Right lobe of liver (tissue), 6 donors: ENCODE measurements at regions not wholly inside any gene's neighbourhood (a gene's known extent, or its start where the extent isn't known, plus 50 kb on each side); places are given as distances from the start of the nearest gene placed in this dataset.

Experiments
- ATAC-seq, 4 donors: fragments of 200-7000 bp; cut with Tn5 transposase; one replicate each; pipeline ENCODE4 v1.9.1; 2020; ENCODE audit warnings: mild to moderate bottlenecking in 4 of 4, moderate library complexity in 4 of 4
- DNase-seq, 3 donors: peaks; one replicate each; pipeline ENCODE4 v3.0.0-alpha.2; 2020
- H3K27ac ChIP-seq, 3 donors: fragments of 200-600 bp; one replicate each; pipeline ENCODE4 v1.8.0; 2022
- H3K27me3 ChIP-seq, 2 donors: fragments of 200-600 bp; one replicate each; pipeline ENCODE4 v1.8.0; 2022
- H3K36me3 ChIP-seq, 4 donors: fragments of 200-600 bp; sonication (generic) in 1 of 4; one replicate each; pipeline versions ENCODE4 v1.5.1 to v1.8.0; 2017 to 2022; ENCODE audit warnings: control low read depth in 1 of 4
- H3K4me1 ChIP-seq, 4 donors: fragments of 200-600 bp; sonication (generic) in 1 of 4; one replicate each; pipeline versions ENCODE4 v1.5.1 to v1.8.0; 2017 to 2022; ENCODE audit warnings: control low read depth in 1 of 4
- H3K4me3 ChIP-seq, 3 donors: fragments of 200-600 bp; one replicate each; pipeline ENCODE4 v1.8.0; 2022
- H3K9me3 ChIP-seq, 4 donors: fragments of 200-600 bp; sonication (generic) in 1 of 4; one replicate each; pipeline versions ENCODE4 v1.5.1 to v1.8.0; 2017 to 2022; ENCODE audit warnings: control low read depth in 1 of 4
- POLR2A ChIP-seq: fragments of 450-650 bp; IDR thresholded peaks from one replicate; pipeline ENCODE4 v1.6.1; 2017; ENCODE audit warnings: antibody characterized with exemption, mild to moderate bottlenecking
- WGBS: methylation state at CpG from one replicate; pipeline ENCODE4 v1.1.6; 2018; ENCODE audit warnings: low coverage, low lambda C conversion rate; ENCODE audit not compliant: insufficient coverage; ENCODE audit errors: missing lambda C conversion rate; 5-methylcytosine and 5-hydroxymethylcytosine counted together
- intact Hi-C, 2 donors: fragments of 100-400 bp; cut with DNase I; formaldehyde crosslinking; loops; one replicate each; pipeline versions ENCODE4 v1.11.2 to v1.14.1; 2022
- TF ChIP-seq, protein P1 (sequence below), 4 donors: fragments of 200-600 bp in 3 of 4; fragments of 450-650 bp in 1 of 4; IDR thresholded peaks; one replicate each; pipeline versions ENCODE4 v1.5.1 to v1.8.0; 2016 to 2022; ENCODE audit warnings: antibody characterized with exemption in 4 of 4, mild to moderate bottlenecking in 2 of 4
- donor health status: DM: no; HTN: yes; CAD: no.
- donor health status: DM: no; HTN: no; CAD: no.
- donor health status: DM: no; HTN: no; CAD: no.
- donor health status: DM: no; HTN: yes; CAD: no.
- donor health status: DM: no; HTN: yes; CAD: no.

DNA sequence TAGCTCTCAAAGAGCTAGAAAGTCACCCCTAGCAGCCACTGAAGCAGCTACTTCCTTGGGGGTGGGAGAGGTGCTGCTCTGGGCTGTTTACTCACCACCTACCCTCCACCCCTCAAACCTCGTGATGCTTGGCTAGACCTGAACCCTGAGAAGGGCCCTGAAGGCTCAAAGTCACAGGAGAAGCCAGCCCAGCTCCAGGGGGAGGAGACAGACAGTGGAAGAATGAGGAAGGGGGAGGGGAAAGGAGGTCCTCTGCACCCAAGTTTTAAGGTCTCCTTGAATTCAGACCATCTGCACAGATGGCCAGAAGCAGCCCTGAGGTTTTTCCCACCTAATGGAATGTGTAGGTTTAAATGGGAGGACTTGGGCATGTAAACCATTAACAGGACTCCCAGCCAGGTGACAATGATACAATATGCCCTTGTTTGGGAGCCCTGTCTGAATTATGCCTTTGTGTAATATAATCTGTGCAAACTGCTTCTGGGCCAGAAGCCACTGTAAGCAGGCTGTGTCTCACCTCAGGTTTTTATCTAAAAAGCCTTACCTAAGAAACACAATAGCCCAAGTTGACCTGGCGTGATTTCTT is 180.5 kb downstream of the PIK3R1 start:
- 72% methylated on average over 2 of the region's 2 CpGs for WGBS
- intact Hi-C loops, result no loop called here
- no peak overlapping the region for H3K4me3 ChIP-seq
- TF ChIP-seq, protein P1, sequence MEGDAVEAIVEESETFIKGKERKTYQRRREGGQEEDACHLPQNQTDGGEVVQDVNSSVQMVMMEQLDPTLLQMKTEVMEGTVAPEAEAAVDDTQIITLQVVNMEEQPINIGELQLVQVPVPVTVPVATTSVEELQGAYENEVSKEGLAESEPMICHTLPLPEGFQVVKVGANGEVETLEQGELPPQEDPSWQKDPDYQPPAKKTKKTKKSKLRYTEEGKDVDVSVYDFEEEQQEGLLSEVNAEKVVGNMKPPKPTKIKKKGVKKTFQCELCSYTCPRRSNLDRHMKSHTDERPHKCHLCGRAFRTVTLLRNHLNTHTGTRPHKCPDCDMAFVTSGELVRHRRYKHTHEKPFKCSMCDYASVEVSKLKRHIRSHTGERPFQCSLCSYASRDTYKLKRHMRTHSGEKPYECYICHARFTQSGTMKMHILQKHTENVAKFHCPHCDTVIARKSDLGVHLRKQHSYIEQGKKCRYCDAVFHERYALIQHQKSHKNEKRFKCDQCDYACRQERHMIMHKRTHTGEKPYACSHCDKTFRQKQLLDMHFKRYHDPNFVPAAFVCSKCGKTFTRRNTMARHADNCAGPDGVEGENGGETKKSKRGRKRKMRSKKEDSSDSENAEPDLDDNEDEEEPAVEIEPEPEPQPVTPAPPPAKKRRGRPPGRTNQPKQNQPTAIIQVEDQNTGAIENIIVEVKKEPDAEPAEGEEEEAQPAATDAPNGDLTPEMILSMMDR (IDR thresholded peaks at IDR 0.05), result no peak
- no peak for TF ChIP-seq POLR2A
- ATAC-seq (peak in 3 of 4 donors; percentile 13 to 29 (median 27)), DNase-seq (no peak)
- peaks cover 0 to 10% (median 0%) of the 10 kb centered on the region in 4 donors for H3K4me1 ChIP-seq
- no peaks in the 10 kb centered on the region for H3K9me3 ChIP-seq
- H3K27ac ChIP-seq, result peak overlapping the region in 1 of 3 donors; percentile 9
- H3K36me3 ChIP-seq, result no peaks in the 10 kb centered on the region
- no peaks in the 10 kb centered on the region for H3K27me3 ChIP-seq

DNA sequence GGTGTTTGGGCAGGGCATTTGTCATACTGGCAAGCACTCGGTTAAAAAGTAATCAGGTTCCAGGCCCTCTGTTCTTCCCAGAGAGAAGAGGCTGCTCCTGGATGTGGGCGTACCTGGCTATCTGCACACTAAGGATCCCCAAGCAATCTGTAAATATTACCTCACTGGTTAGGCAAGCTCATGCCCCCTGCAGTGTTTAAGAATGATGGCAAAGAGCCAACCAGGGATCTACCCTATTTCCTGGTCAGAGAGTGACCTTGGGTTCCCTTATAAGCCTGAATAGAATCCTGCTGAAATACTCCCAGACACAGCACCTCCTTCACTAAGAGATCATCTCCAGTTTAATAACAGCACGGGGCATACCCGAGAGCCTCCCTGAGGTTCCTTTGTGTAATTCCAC is 181.2 kb downstream of the PIK3R1 start:
- 65% methylated on average over 3 of the region's 4 CpGs for WGBS
- Histone ChIP-seq H3K4me3 (no peak overlapping the region), H3K4me1 (peaks cover 0 to 10% (median 0%) of the 10 kb centered on the region in 4 donors), H3K36me3 (no peaks in the 10 kb centered on the region), H3K27ac (peak overlapping the region in 1 of 3 donors; percentile 21), H3K27me3 (no peaks in the 10 kb centered on the region), H3K9me3 (no peaks in the 10 kb centered on the region)
- ATAC-seq (peak; percentile 74 to 96 (median 86)), DNase-seq (peak in 1 of 3 donors; percentile 47)
- intact Hi-C loops, result no loop called here
- no peak for TF ChIP-seq POLR2A
- TF ChIP-seq, protein P1 (IDR thresholded peaks at IDR 0.05), result no peak

DNA sequence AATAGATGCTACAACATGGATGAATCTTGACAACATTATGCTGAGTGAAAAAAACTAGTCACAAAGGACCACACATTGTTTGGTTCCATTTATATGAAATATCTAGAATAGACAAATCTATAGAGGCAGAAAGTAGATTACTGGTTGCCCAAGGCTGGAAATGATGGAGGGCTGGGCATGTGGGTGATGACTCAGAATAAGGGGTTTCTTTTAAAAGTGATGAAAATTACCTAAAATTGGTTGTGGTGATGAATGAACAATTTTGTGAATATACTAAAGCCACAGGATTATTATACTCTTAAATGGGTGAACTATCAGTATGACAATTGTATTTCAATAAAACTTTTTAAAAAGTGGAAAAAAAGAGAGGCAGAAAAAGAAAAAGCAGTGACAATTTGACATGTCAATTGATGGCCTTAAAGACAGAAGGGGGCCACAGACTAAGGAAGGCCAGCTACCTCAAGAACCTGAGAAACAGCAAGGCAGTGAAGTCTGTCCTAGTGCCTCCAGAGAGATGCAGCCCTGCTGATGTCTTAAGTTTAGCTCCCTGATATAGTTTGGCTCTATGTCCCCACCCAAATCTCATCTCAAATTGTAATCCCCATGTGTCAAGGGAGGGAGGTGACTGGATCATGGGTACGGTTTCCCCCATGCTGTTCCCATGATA is 182.7 kb downstream of the PIK3R1 start:
- intact Hi-C loops, result no loop called here
- no peaks in the 10 kb centered on the region for H3K36me3 ChIP-seq
- TF ChIP-seq POLR2A, result no peak
- TF ChIP-seq, protein P1 (IDR thresholded peaks at IDR 0.05), result no peak
- DNase-seq (no peak), ATAC-seq (no peak)
- H3K27me3 ChIP-seq, result no peaks in the 10 kb centered on the region
- H3K9me3 ChIP-seq, result no peaks in the 10 kb centered on the region
- H3K27ac ChIP-seq, result no peak overlapping the region
- H3K4me3 ChIP-seq, result no peak overlapping the region
- no CpG with 5 or more reads among the region's 1 CpG for WGBS
- H3K4me1 ChIP-seq, result peaks cover 0 to 10% (median 0%) of the 10 kb centered on the region in 4 donors

DNA sequence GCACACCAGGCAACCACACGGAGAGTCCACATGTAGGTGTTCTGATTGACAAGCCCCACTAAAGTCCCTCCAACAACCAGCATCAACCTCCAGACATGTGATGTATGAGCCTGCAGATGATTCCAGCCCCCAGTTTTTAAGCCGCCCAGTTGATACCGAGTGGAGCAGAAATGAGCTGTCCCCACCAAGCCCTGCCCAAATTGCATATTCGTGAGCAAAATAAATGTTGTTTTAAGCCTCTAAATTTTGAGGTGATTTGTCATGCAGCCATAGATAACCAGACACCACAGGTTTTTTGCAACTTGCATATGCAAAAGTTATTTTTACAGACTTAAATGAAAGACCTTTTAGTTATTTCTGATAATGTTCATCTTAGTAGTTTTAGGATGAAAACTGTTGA is 187.7 kb downstream of the PIK3R1 start:
- intact Hi-C loops, result no loop called here
- Histone ChIP-seq H3K36me3 (no peaks in the 10 kb centered on the region), H3K27ac (no peak overlapping the region), H3K9me3 (no peaks in the 10 kb centered on the region), H3K27me3 (no peaks in the 10 kb centered on the region), H3K4me1 (peaks cover 0 to 8% (median 0%) of the 10 kb centered on the region in 4 donors), H3K4me3 (no peak overlapping the region)
- TF ChIP-seq, protein P1 (IDR thresholded peaks at IDR 0.05), result no peak
- no peak for TF ChIP-seq POLR2A
- 94% methylated on average over 3 of the region's 4 CpGs for WGBS
- DNase-seq, result no peak
- no peak for ATAC-seq
